ENCODE measurements at regions not wholly inside any gene's neighbourhood (a gene's known extent, or its start where the extent isn't known, plus 50 kb on each side); places are given as distances from the start of the nearest gene placed in this dataset.

- H3K4me3 ChIP-seq (ENCODE audit: low read depth in 1 of 2, low read length in 2 of 2), result no peak overlapping the region
- no peaks in the 10 kb centered on the region for H3K79me2 ChIP-seq (ENCODE audit: insufficient read depth, low read length)
- H3K27ac ChIP-seq (ENCODE audit: low read length), result no peak overlapping the region
- no peaks in the 10 kb centered on the region for H3K36me3 ChIP-seq (ENCODE audit: insufficient read depth, low read length)
- H3K27me3 ChIP-seq (ENCODE audit: insufficient read depth, low read length, poor library complexity), result no peaks in the 10 kb centered on the region
- TF ChIP-seq CTCF (IDR thresholded peaks at IDR 0.05; ENCODE audit: borderline replicate concordance, extremely low read depth, low read length, poor library complexity, severe bottlenecking), result no peak
- no peak for TF ChIP-seq EZH2 (IDR thresholded peaks at IDR 0.05; ENCODE audit: borderline replicate concordance, low read depth, low read length, severe bottlenecking)
- H3K9ac ChIP-seq (ENCODE audit: low read depth, low read length), result no peak overlapping the region
- no peak overlapping the region for H3K4me2 ChIP-seq (ENCODE audit: insufficient read depth, low read length)
- DNase-seq (no peak), ATAC-seq (ENCODE audit: insufficient read depth, low read depth) (no peak)
- H4K20me1 ChIP-seq (ENCODE audit: insufficient read depth, low read length), result no peaks in the 10 kb centered on the region; the same call in 1 of the 2 replicates
- no peaks in the 10 kb centered on the region for H3K9me3 ChIP-seq (ENCODE audit: insufficient read depth, low read length, severe bottlenecking)
- H3K4me1 ChIP-seq (ENCODE audit: insufficient read depth, low read length), result no peaks in the 10 kb centered on the region
- no peak overlapping the region for H2AFZ ChIP-seq (ENCODE audit: low read depth, low read length)
Observed at GRCh38 chr16:86994215-86994614, 323.0 kb downstream of the C16orf95 start.

- Histone ChIP-seq H3K4me1 (ENCODE audit: insufficient read depth, low read length) (no peaks in the 10 kb centered on the region), H3K27me3 (ENCODE audit: insufficient read depth, low read length, poor library complexity) (no peaks in the 10 kb centered on the region), H3K4me2 (ENCODE audit: insufficient read depth, low read length) (no peak overlapping the region), H3K36me3 (ENCODE audit: insufficient read depth, low read length) (no peaks in the 10 kb centered on the region), H3K9me3 (ENCODE audit: insufficient read depth, low read length, severe bottlenecking) (no peaks in the 10 kb centered on the region), H3K4me3 (ENCODE audit: low read depth in 1 of 2, low read length in 2 of 2) (no peak overlapping the region), H3K27ac (ENCODE audit: low read length) (no peak overlapping the region), H3K79me2 (ENCODE audit: insufficient read depth, low read length) (no peaks in the 10 kb centered on the region), H3K9ac (ENCODE audit: low read depth, low read length) (no peak overlapping the region), H2AFZ (ENCODE audit: low read depth, low read length) (no peak overlapping the region), H4K20me1 (ENCODE audit: insufficient read depth, low read length) (no peaks in the 10 kb centered on the region; the same call in 1 of the 2 replicates)
- TF ChIP-seq CTCF (IDR thresholded peaks at IDR 0.05; ENCODE audit: borderline replicate concordance, extremely low read depth, low read length, poor library complexity, severe bottlenecking), result no peak
- TF ChIP-seq EZH2 (IDR thresholded peaks at IDR 0.05; ENCODE audit: borderline replicate concordance, low read depth, low read length, severe bottlenecking), result no peak
- no peak for DNase-seq
- no peak for ATAC-seq (ENCODE audit: insufficient read depth, low read depth)
Observed at GRCh38 chr16:86994651-86995171, 322.5 kb downstream of the C16orf95 start.

- Histone ChIP-seq H3K9ac (ENCODE audit: low read depth, low read length) (no peak overlapping the region), H3K36me3 (ENCODE audit: insufficient read depth, low read length) (no peaks in the 10 kb centered on the region), H3K79me2 (ENCODE audit: insufficient read depth, low read length) (no peaks in the 10 kb centered on the region), H3K4me2 (ENCODE audit: insufficient read depth, low read length) (no peak overlapping the region), H4K20me1 (ENCODE audit: insufficient read depth, low read length) (no peaks in the 10 kb centered on the region; the same call in 1 of the 2 replicates), H2AFZ (ENCODE audit: low read depth, low read length) (no peak overlapping the region), H3K27ac (ENCODE audit: low read length) (no peak overlapping the region), H3K4me1 (ENCODE audit: insufficient read depth, low read length) (no peaks in the 10 kb centered on the region), H3K27me3 (ENCODE audit: insufficient read depth, low read length, poor library complexity) (no peaks in the 10 kb centered on the region), H3K9me3 (ENCODE audit: insufficient read depth, low read length, severe bottlenecking) (no peaks in the 10 kb centered on the region), H3K4me3 (ENCODE audit: low read depth in 1 of 2, low read length in 2 of 2) (no peak overlapping the region)
- ATAC-seq (ENCODE audit: insufficient read depth, low read depth) (no peak), DNase-seq (no peak)
- TF ChIP-seq CTCF (IDR thresholded peaks at IDR 0.05; ENCODE audit: borderline replicate concordance, extremely low read depth, low read length, poor library complexity, severe bottlenecking), result no peak
- no peak for TF ChIP-seq EZH2 (IDR thresholded peaks at IDR 0.05; ENCODE audit: borderline replicate concordance, low read depth, low read length, severe bottlenecking)
Observed at GRCh38 chr16:86995456-86995855, 321.7 kb downstream of the C16orf95 start.
